Mononuclear cell (primary cell): ENCODE measurements at regions not wholly inside any gene's neighbourhood (a gene's known extent, or its start where the extent isn't known, plus 50 kb on each side); places are given as distances from the start of the nearest gene placed in this dataset.
"Not testable (repeated sequence)": the region's sequence is repeated elsewhere in the genome, so short reads cannot be mapped to it uniquely, and the experiment has no call there.

Experiments used
- H3K27me3 ChIP-seq: 2 replicates; pipeline ENCODE4 v1.6.0; 2011; ENCODE audit warnings: low read length, control low read depth; ENCODE audit not compliant: insufficient read depth
- H3K4me1 ChIP-seq: 2 replicates; pipeline ENCODE4 v1.5.1; 2011; ENCODE audit warnings: mild to moderate bottlenecking, low read length, control low read depth; ENCODE audit not compliant: insufficient read depth
- H3K4me3 ChIP-seq: 2 replicates; pipeline ENCODE4 v1.5.1; 2011; ENCODE audit warnings: mild to moderate bottlenecking, low read length, moderate library complexity
- H3K9me3 ChIP-seq: 2 replicates; pipeline ENCODE4 v1.5.1; 2011; ENCODE audit warnings: low read depth, mild to moderate bottlenecking, control low read depth, low read length

- H3K4me3 ChIP-seq, H3K9me3 ChIP-seq, H3K4me1 ChIP-seq, H3K27me3 ChIP-seq: not testable (repeated sequence)
Measured at GRCh38 chr17:77805970-77806369, 152.5 kb upstream of the TNRC6C start.

GRCh38 chr17:77807051-77807745 is 151.3 kb upstream of the TNRC6C start:
- Histone ChIP-seq H3K4me1 (no peaks in the 10 kb centered on the region), H3K4me3 (no peak overlapping the region), H3K9me3 (no peaks in the 10 kb centered on the region), H3K27me3 (peaks cover 3% of the 10 kb centered on the region)

DNA sequence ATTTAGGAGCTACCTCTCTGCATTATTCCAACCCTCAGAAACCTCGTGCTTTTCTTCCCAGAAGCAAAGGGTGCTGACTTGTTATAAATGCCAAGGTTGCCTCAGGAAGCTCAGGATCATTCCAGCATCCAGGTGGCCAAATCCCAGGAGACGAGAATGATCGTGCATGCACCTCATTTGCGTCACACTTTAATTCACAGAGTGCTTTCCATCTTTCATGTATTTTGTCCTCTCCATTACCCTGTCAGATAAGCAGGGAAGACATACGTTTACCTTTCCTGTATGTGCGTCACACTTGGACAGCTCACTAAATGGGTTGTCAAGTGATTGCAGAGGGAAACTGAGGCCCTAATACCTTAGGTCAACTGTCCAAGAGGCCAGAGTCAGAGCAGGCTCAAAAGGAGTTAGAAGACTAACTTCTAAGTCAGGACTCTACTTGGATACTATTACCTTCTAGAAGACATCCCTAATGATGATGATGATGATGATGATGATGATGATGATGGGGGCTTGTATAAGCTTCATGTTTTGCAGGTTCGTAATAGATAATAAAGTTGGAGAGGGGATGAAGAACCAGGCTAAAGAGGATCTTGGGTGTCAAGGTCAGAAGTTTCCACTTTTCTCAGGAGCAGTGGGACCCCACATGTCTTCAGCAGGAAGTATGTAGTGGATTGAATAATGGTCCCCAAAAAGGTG is 150.6 kb upstream of the TNRC6C start:
- Histone ChIP-seq H3K27me3 (no peaks in the 10 kb centered on the region), H3K4me3 (no peak overlapping the region), H3K4me1 (no peaks in the 10 kb centered on the region), H3K9me3 (no peaks in the 10 kb centered on the region)

GRCh38 chr17:77808686-77809425 is 149.6 kb upstream of the TNRC6C start:
- H3K4me1 ChIP-seq: no peaks in the 10 kb centered on the region
- no peaks in the 10 kb centered on the region for H3K9me3 ChIP-seq
- H3K27me3 ChIP-seq: no peaks in the 10 kb centered on the region
- H3K4me3 ChIP-seq: no peak overlapping the region

GRCh38 chr17:77809814-77810213 is 148.7 kb upstream of the TNRC6C start:
- H3K9me3 ChIP-seq: no peaks in the 10 kb centered on the region

DNA sequence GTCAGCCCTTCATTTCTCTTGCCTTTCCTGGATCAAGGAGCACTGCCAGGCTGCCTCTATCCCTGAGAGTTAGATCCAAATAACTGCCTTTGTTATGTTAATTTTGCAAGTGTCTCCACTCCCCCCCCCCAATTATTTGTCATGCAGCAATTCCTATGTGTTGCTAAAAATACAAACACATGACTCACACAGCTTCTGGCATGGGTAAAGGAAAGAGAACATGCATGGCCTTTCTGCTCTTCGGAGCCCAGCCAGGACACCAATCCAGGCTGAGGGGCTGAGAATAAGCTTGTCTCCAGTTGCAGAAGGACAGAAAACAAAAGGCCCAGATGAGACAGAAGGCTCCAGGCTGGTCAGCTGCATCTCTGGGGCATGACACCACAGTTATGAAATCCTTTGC is 148.0 kb upstream of the TNRC6C start:
- H3K4me3 ChIP-seq: no peak overlapping the region
- no peaks in the 10 kb centered on the region for H3K27me3 ChIP-seq
- H3K4me1 ChIP-seq: no peaks in the 10 kb centered on the region
- H3K9me3 ChIP-seq: no peaks in the 10 kb centered on the region

More at GRCh38 chr17:77809814-77810213, 148.7 kb upstream of the TNRC6C start:
- no peaks in the 10 kb centered on the region for H3K27me3 ChIP-seq
- H3K4me3 ChIP-seq: no peak overlapping the region
- no peaks in the 10 kb centered on the region for H3K4me1 ChIP-seq

DNA sequence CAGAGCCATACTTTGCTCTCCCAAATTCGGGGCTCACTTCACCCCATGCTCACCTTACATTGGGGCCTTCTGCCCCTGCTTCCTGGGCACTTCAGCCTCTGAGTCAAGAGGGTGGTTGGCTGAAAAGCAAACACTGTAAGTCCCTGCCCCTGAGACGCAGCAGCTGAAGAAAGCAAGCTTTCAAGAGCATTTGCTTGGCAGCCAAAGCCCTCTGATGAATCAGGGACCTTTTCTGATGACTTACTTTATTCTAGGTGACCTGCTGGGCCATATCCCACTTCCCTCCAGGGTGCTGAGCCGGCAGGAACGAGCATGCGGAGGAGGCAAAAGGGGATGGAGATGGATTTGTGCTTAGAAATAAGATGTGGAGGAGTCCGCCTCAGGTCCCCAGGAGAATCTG is 147.0 kb upstream of the TNRC6C start:
- no peaks in the 10 kb centered on the region for H3K4me1 ChIP-seq
- no peaks in the 10 kb centered on the region for H3K27me3 ChIP-seq
- H3K4me3 ChIP-seq: no peak overlapping the region
- H3K9me3 ChIP-seq: no peaks in the 10 kb centered on the region

- Histone ChIP-seq H3K4me3 (no peak overlapping the region), H3K27me3 (no peaks in the 10 kb centered on the region), H3K4me1 (no peaks in the 10 kb centered on the region), H3K9me3 (no peaks in the 10 kb centered on the region)
Measured at GRCh38 chr17:77814091-77814772, 144.3 kb upstream of the TNRC6C start.

DNA sequence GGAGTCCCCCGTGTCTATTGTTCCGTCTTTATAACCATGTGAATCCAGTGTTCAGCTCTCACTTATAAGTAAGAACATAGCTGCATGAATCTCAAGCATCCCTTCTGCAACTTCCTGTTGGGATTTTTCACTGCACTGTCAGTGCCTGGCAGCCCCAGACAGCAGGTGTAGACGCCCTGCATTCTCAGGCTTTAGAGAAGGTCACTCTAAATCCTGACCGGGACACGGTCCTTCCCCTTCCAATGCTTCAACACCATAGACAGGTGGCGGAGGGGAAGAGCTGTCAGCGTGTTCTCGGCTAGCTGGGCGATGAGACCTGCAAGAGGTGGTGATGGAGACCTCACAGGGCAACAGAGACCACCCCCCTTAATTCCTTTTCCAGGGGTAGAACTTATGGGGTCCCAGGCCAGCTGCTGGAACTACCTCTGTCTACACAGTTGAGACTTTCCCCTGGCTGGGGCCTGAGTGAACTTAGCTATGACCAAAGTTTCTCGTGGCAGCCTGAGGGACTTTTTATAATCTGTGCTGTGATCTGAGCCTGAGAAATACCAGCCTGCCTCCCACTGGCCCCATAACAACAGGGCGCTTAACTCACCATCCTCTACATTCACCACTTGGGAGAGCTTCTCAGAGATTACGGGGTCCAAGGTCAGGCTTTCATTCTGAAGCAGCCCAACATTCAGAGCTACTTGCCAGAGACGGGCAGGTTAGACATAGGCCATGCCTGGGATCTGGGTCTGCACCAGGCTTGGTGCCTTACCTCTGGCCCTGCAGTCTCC is 143.2 kb upstream of the TNRC6C start:
- Histone ChIP-seq H3K4me1 (no peaks in the 10 kb centered on the region), H3K27me3 (no peaks in the 10 kb centered on the region), H3K4me3 (no peak overlapping the region), H3K9me3 (no peaks in the 10 kb centered on the region)

DNA sequence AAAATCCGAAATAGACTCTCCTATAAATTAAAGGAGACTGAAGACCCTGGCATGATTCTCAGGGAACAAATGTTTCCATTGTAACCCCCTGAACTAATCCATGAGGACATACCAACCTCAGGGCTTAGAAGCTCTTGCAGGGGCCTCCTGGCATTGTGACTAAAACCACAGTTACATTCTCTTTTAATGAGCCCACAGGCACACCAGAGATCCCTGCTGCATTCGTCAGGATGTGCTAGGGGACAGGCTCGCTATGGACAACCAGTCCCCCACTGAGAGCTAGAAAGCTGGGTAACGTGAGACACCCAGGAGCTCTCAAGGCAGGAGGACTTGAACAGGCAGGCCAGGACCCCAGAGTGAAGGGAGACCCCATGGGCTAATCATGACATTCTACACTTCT is 140.6 kb upstream of the TNRC6C start:
- H3K9me3 ChIP-seq: no peaks in the 10 kb centered on the region
- no peak overlapping the region for H3K4me3 ChIP-seq
- no peaks in the 10 kb centered on the region for H3K4me1 ChIP-seq

GRCh38 chr17:77819497-77819896 is 139.0 kb upstream of the TNRC6C start:
- Histone ChIP-seq H3K4me1 (no peaks in the 10 kb centered on the region), H3K4me3 (no peak overlapping the region), H3K27me3 (no peaks in the 10 kb centered on the region), H3K9me3 (no peaks in the 10 kb centered on the region)

More for the DNA sequence above, 140.6 kb upstream of the TNRC6C start:
- no peaks in the 10 kb centered on the region for H3K27me3 ChIP-seq

GRCh38 chr17:77821114-77821513 is 137.4 kb upstream of the TNRC6C start:
- no peaks in the 10 kb centered on the region for H3K4me1 ChIP-seq
- H3K27me3 ChIP-seq: no peaks in the 10 kb centered on the region
- H3K4me3 ChIP-seq: no peak overlapping the region
- H3K9me3 ChIP-seq: no peaks in the 10 kb centered on the region

GRCh38 chr17:77822302-77823030 is 136.0 kb upstream of the TNRC6C start:
- Histone ChIP-seq H3K27me3 (no peaks in the 10 kb centered on the region), H3K4me3 (no peak overlapping the region), H3K4me1 (no peaks in the 10 kb centered on the region), H3K9me3 (no peaks in the 10 kb centered on the region)
